Activated CD8-positive, alpha-beta T cell treated with anti-CD3 and anti-CD28 coated beads for 36 hours (primary cell): ENCODE measurements at regions not wholly inside any gene's neighbourhood (a gene's known extent, or its start where the extent isn't known, plus 50 kb on each side); places are given as distances from the start of the nearest gene placed in this dataset.

Experiments used
- ATAC-seq: fragments of 200-7000 bp; cut with Tn5 transposase; one replicate; pipeline ENCODE4 v1.10.0; 2021; ENCODE audit warnings: mild to moderate bottlenecking, moderate library complexity
- CTCF ChIA-PET: fragments of 350-600 bp; sonication (Branson Sonifier 250); formaldehyde crosslinking; loops from one replicate; lab custom pipeline; 2021; ENCODE audit warnings: antibody characterized with exemption; lab: Charles Lee
- POLR2A ChIA-PET: fragments of 350-600 bp; sonication (Branson Sonifier 250); formaldehyde crosslinking; loops from one replicate; lab custom pipeline; 2021; ENCODE audit warnings: antibody characterized with exemption; lab: Charles Lee
- DNase-seq: peaks from one replicate; pipeline ENCODE4 v3.0.0-alpha.2; 2020
- H3K27ac Mint-ChIP-seq: one replicate; pipeline ENCODE4 v1.8.0; 2021; ENCODE audit warnings: mild to moderate bottlenecking, mixed read lengths
- H3K27me3 Mint-ChIP-seq: one replicate; pipeline ENCODE4 v1.8.0; 2021; ENCODE audit warnings: mixed read lengths
- H3K36me3 Mint-ChIP-seq: one replicate; pipeline ENCODE4 v1.8.0; 2021; ENCODE audit warnings: low read depth, mixed read lengths
- H3K4me1 Mint-ChIP-seq: one replicate; pipeline ENCODE4 v1.8.0; 2021; ENCODE audit warnings: low read depth, mixed read lengths
- H3K4me3 Mint-ChIP-seq: one replicate; pipeline ENCODE4 v1.8.0; 2021; ENCODE audit warnings: mild to moderate bottlenecking, moderate library complexity, mixed read lengths
- H3K9me3 Mint-ChIP-seq: one replicate; pipeline ENCODE4 v1.8.0; 2021; ENCODE audit warnings: mixed read lengths
- CTCF ChIP-seq: fragments of 200-600 bp; IDR thresholded peaks from one replicate; pipeline ENCODE4 v1.8.0; 2022; ENCODE audit warnings: antibody characterized with exemption, mild to moderate bottlenecking
- intact Hi-C: fragments of 100-400 bp; cut with micrococcal nuclease; formaldehyde crosslinking; loops from one replicate; pipeline ENCODE4 v1.10.0; 2022

- intact Hi-C loops = no loop called here
- Mint-ChIP-seq H3K27ac (no peak overlapping the region), H3K4me1 (no peaks in the 10 kb centered on the region), H3K9me3 (peaks cover 4% of the 10 kb centered on the region), H3K36me3 (no peaks in the 10 kb centered on the region), H3K4me3 (no peak overlapping the region), H3K27me3 (no peaks in the 10 kb centered on the region)
- CTCF ChIA-PET = no interaction called here
- DNase-seq (no peak), ATAC-seq (no peak)
- TF ChIP-seq CTCF = no peak
- POLR2A ChIA-PET = no interaction called here
Observed at GRCh38 chr3:22236490-22237270, 485.7 kb upstream of the ZNF385D start.

DNA sequence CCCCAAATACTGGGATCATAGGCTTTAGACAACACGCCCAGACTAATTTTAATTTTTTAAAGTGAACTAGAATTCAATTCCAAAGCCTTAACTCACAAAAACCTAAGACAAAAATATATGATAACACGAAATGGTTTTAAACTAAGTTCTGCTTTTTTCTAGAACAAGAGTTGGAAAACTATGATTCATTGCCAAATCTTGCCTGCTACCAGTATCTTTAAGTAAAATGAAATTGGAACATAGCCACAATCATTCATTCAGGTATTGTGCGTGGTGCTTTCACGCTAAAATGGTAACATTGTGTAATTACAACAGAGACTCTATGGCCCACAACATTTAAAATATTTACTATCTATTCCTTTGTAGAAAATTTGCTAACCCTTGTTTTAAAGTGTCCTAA is 488.0 kb upstream of the ZNF385D start:
- CTCF ChIA-PET = no interaction called here
- no peaks in the 10 kb centered on the region for H3K4me1 Mint-ChIP-seq
- no peak overlapping the region for H3K4me3 Mint-ChIP-seq
- no peak for ATAC-seq
- DNase-seq = no peak
- POLR2A ChIA-PET = no interaction called here
- intact Hi-C loops = no loop called here
- TF ChIP-seq CTCF = no peak
- no peaks in the 10 kb centered on the region for H3K27me3 Mint-ChIP-seq
- no peaks in the 10 kb centered on the region for H3K36me3 Mint-ChIP-seq
- H3K9me3 Mint-ChIP-seq = no peaks in the 10 kb centered on the region
- no peak overlapping the region for H3K27ac Mint-ChIP-seq

DNA sequence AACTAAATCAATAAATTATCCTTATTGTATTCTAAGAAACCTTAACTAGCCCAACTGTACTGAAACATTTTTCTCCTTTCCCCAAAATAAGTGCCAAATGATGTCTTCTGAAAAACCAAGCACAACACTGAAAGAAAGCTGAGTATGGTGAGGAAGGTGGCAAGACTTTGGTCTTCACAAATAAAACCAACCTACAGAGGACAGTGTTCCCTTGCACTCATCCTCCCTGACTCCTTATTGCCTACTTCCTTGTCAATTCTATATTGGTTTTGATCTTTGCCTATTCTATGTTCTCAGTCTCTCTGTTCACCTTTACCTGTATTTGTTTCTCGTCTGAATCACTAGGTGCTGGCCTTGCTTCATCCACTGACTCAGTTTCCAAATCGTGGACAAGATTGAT is 490.1 kb upstream of the ZNF385D start:
- ATAC-seq (no peak), DNase-seq (no peak)
- no peaks in the 10 kb centered on the region for H3K36me3 Mint-ChIP-seq
- H3K27me3 Mint-ChIP-seq = no peaks in the 10 kb centered on the region
- POLR2A ChIA-PET = no interaction called here
- intact Hi-C loops = no loop called here
- H3K4me1 Mint-ChIP-seq = no peaks in the 10 kb centered on the region
- TF ChIP-seq CTCF = no peak
- no peaks in the 10 kb centered on the region for H3K9me3 Mint-ChIP-seq
- H3K4me3 Mint-ChIP-seq = no peak overlapping the region
- no peak overlapping the region for H3K27ac Mint-ChIP-seq
- CTCF ChIA-PET = no interaction called here

GRCh38 chr3:22244761-22245521 is 493.9 kb upstream of the ZNF385D start:
- no peaks in the 10 kb centered on the region for H3K4me1 Mint-ChIP-seq
- no peak for TF ChIP-seq CTCF
- ChIA-PET POLR2A (no interaction called here), CTCF (no interaction called here)
- H3K27me3 Mint-ChIP-seq = no peaks in the 10 kb centered on the region
- no peaks in the 10 kb centered on the region for H3K36me3 Mint-ChIP-seq
- no peaks in the 10 kb centered on the region for H3K9me3 Mint-ChIP-seq
- H3K4me3 Mint-ChIP-seq = no peak overlapping the region
- no peak for ATAC-seq
- H3K27ac Mint-ChIP-seq = no peak overlapping the region
- DNase-seq = no peak
- intact Hi-C loops = no loop called here

- DNase-seq (no peak), ATAC-seq (no peak)
- TF ChIP-seq CTCF = no peak
- no peak overlapping the region for H3K4me3 Mint-ChIP-seq
- H3K4me1 Mint-ChIP-seq = no peaks in the 10 kb centered on the region
- no peak overlapping the region for H3K27ac Mint-ChIP-seq
- H3K9me3 Mint-ChIP-seq = no peaks in the 10 kb centered on the region
- CTCF ChIA-PET = no interaction called here
- intact Hi-C loops = no loop called here
- H3K27me3 Mint-ChIP-seq = no peaks in the 10 kb centered on the region
- no peaks in the 10 kb centered on the region for H3K36me3 Mint-ChIP-seq
- POLR2A ChIA-PET = no interaction called here
Observed at GRCh38 chr3:22245811-22246583, 495.0 kb upstream of the ZNF385D start.
